Pons (tissue), 1 donor: ENCODE measurements at regions not wholly inside any gene's neighbourhood (a gene's known extent, or its start where the extent isn't known, plus 50 kb on each side); places are given as distances from the start of the nearest gene placed in this dataset.
"Not testable (repeated sequence)": the region's sequence is repeated elsewhere in the genome, so short reads cannot be mapped to it uniquely, and the experiment has no call there.

ENCODE experiments used
- DNase-seq: peaks from one replicate; pipeline ENCODE4 v3.0.0-alpha.2; 2016; ENCODE audit warnings: low spot score

GRCh38 chr15:83335542-83335941 lies 51.1 kb upstream of the BNC1 start:
- DNase-seq, result not testable (repeated sequence)

- DNase-seq, result no peak
Observed at GRCh38 chr15:83339396-83339795, 54.9 kb upstream of the BNC1 start.

GRCh38 chr15:83340087-83340486 lies 55.6 kb upstream of the BNC1 start:
- no peak for DNase-seq

GRCh38 chr15:83346342-83346741 lies 61.9 kb upstream of the BNC1 start:
- no peak for DNase-seq

GRCh38 chr15:83352119-83352518 lies 67.7 kb upstream of the BNC1 start:
- no peak for DNase-seq

GRCh38 chr15:83356501-83357399 lies 72.3 kb upstream of the BNC1 start:
- no peak for DNase-seq

GRCh38 chr15:83358972-83359564 lies 74.6 kb upstream of the BNC1 start:
- DNase-seq, result no peak

GRCh38 chr15:83362706-83363105 lies 78.2 kb upstream of the BNC1 start:
- DNase-seq, result no peak

GRCh38 chr15:83364501-83364900 lies 80.0 kb upstream of the BNC1 start:
- no peak for DNase-seq

GRCh38 chr15:83365370-83365938 lies 81.0 kb upstream of the BNC1 start:
- DNase-seq, result peak; percentile 80

GRCh38 chr15:83372434-83372891 lies 74.7 kb upstream of the SH3GL3 start:
- peak; percentile 49 for DNase-seq

- no peak for DNase-seq
Observed at GRCh38 chr15:83378921-83379578, 68.1 kb upstream of the SH3GL3 start.

GRCh38 chr15:83379579-83379959 lies 67.6 kb upstream of the SH3GL3 start:
- no peak for DNase-seq

GRCh38 chr15:83380059-83380458 lies 67.1 kb upstream of the SH3GL3 start:
- DNase-seq, result no peak

- peak; percentile 52 for DNase-seq
Observed at GRCh38 chr15:83380682-83381081, 66.5 kb upstream of the SH3GL3 start.

GRCh38 chr15:83383608-83384139 lies 63.5 kb upstream of the SH3GL3 start:
- DNase-seq, result not testable (repeated sequence)

- DNase-seq, result no peak
Observed at GRCh38 chr15:83396101-83396500, 51.0 kb upstream of the SH3GL3 start.
